HepG2 (cell line): ENCODE measurements at regions not wholly inside any gene's neighbourhood (a gene's known extent, or its start where the extent isn't known, plus 50 kb on each side); places are given as distances from the start of the nearest gene placed in this dataset.
A peak's percentile ranks its signal among the peaks of the same experiment; 100 is the strongest.

Experiments used
- ATF4 ChIP-seq, 2 experiments: fragments of 450-650 bp in 1 of 2; sonication (generic) in 1 of 2; formaldehyde crosslinking; IDR thresholded peaks; 2 replicates each; pipeline versions ENCODE4 v1.5.0 to v1.8.0; 2020 to 2022; ENCODE audit warnings: mild to moderate bottlenecking in 1 of 2, missing genetic modification reagents in 1 of 2
- CHD2 ChIP-seq: IDR thresholded peaks from 2 replicates; pipeline ENCODE4 v1.6.1; 2011; ENCODE audit warnings: low read depth, low read length, improper control_type of control experiment
- CREB3 ChIP-seq: sonication (generic); formaldehyde crosslinking; IDR thresholded peaks from 2 replicates; pipeline ENCODE4 v1.5.0; 2020; ENCODE audit warnings: missing genetic modification reagents
- GATAD1 ChIP-seq: IDR thresholded peaks from 2 replicates; pipeline ENCODE4 v1.6.1; 2016; ENCODE audit warnings: missing genetic modification reagents, missing compliant biosample characterization
- MTF1 ChIP-seq: sonication (generic); formaldehyde crosslinking; IDR thresholded peaks from 2 replicates; pipeline ENCODE4 v1.5.0; 2020; ENCODE audit warnings: missing genetic modification reagents
- PBX3 ChIP-seq: sonication (generic); formaldehyde crosslinking; IDR thresholded peaks from 2 replicates; pipeline ENCODE4 v1.8.1; 2023; ENCODE audit warnings: missing genetic modification reagents, inconsistent platforms, borderline replicate concordance
- PRDM10 ChIP-seq: sonication (generic); formaldehyde crosslinking; IDR thresholded peaks from 2 replicates; pipeline ENCODE4 v1.4.0; 2020; ENCODE audit warnings: low read depth, missing genetic modification reagents
- RELA ChIP-seq: sonication (generic); formaldehyde crosslinking; IDR thresholded peaks from 2 replicates; pipeline ENCODE4 v1.4.0; 2020; ENCODE audit warnings: missing genetic modification reagents
- RERE ChIP-seq: IDR thresholded peaks from 2 replicates; pipeline ENCODE4 v1.6.1; 2016; ENCODE audit warnings: low read depth, missing genetic modification reagents, missing compliant biosample characterization
- SALL2 ChIP-seq: sonication (generic); formaldehyde crosslinking; IDR thresholded peaks from 2 replicates; pipeline ENCODE4 v1.8.1; 2023; ENCODE audit warnings: mild to moderate bottlenecking, missing genetic modification reagents, inconsistent platforms
- THAP7 ChIP-seq: sonication (generic); formaldehyde crosslinking; IDR thresholded peaks from 2 replicates; pipeline ENCODE4 v1.8.1; 2023; ENCODE audit warnings: mild to moderate bottlenecking, missing genetic modification reagents
- TRIM24 ChIP-seq: sonication (generic); formaldehyde crosslinking; IDR thresholded peaks from 2 replicates; pipeline ENCODE4 v1.8.0; 2022; ENCODE audit warnings: mild to moderate bottlenecking, missing genetic modification reagents
- ZNF362 ChIP-seq: sonication (generic); formaldehyde crosslinking; IDR thresholded peaks from 2 replicates; pipeline ENCODE4 v1.4.0; 2020; ENCODE audit warnings: missing genetic modification reagents, mild to moderate bottlenecking, borderline replicate concordance
- ZNF670 ChIP-seq: sonication (generic); formaldehyde crosslinking; IDR thresholded peaks from 2 replicates; pipeline ENCODE4 v1.8.0; 2022; ENCODE audit warnings: mild to moderate bottlenecking, missing genetic modification reagents, borderline replicate concordance

- TF ChIP-seq RERE (CRISPR knock-in tag) (no peak), MTF1 (CRISPR knock-in tag) (peak; percentile 96), ZNF362 (no peak), ZNF670 (CRISPR knock-in tag) (peak; percentile 42; the same call in 1 of the 2 replicates), RELA (CRISPR knock-in tag) (no peak), PRDM10 (CRISPR knock-in tag) (0 out of 2 replicates have a peak, but pooled peaks have one; percentile 15), GATAD1 (CRISPR knock-in tag) (no peak), SALL2 (no peak), PBX3 (CRISPR knock-in tag) (no peak), ATF4 (CRISPR knock-in tag; IDR thresholded peaks at IDR 0.05) (no peak), TRIM24 (CRISPR knock-in tag) (no peak), CHD2 (no peak), THAP7 (CRISPR knock-in tag) (no peak), CREB3 (no peak)
Measured at GRCh38 chr2:8571792-8572499, 109.9 kb upstream of the ID2 start (continued).
